ENCODE measurements at regions not wholly inside any gene's neighbourhood (a gene's known extent, or its start where the extent isn't known, plus 50 kb on each side); places are given as distances from the start of the nearest gene placed in this dataset.

GRCh38 chr10:133011882-133012281, 69.5 kb upstream of the CFAP46 start:
- TF ChIP-seq CTCF (IDR thresholded peaks at IDR 0.05; ENCODE audit: insufficient read depth, low read length) (no peak), POLR2AphosphoS5 (IDR thresholded peaks at IDR 0.05; ENCODE audit: low read depth) (no peak)
